SU-DHL-6 (cell line): ENCODE measurements at regions not wholly inside any gene's neighbourhood (a gene's known extent, or its start where the extent isn't known, plus 50 kb on each side); places are given as distances from the start of the nearest gene placed in this dataset.

Experiments used
- H2AFZ ChIP-seq: fragments of 200-600 bp; sonication (generic); 2 replicates; pipeline ENCODE4 v1.6.1; 2014; ENCODE audit warnings: low read depth, mild to moderate bottlenecking, moderate library complexity, mixed read lengths, antibody characterized with exemption, low read length; ENCODE audit not compliant: severe bottlenecking
- H3F3A ChIP-seq: fragments of 200-600 bp; shearing (Covaris generic); 2 replicates; pipeline ENCODE4 v1.6.0; 2016; ENCODE audit warnings: antibody characterized with exemption, mild to moderate bottlenecking; ENCODE audit not compliant: insufficient read depth
- H3K27ac ChIP-seq: fragments of 200-600 bp; sonication (generic); 2 replicates; pipeline ENCODE4 v1.5.1; 2016; ENCODE audit warnings: low read depth, mild to moderate bottlenecking, low read length, moderate library complexity, mixed read lengths
- H3K27me3 ChIP-seq: fragments of 200-600 bp; sonication (generic), shearing (Covaris generic); 2 replicates; pipeline ENCODE4 v1.6.0; 2014; ENCODE audit warnings: mild to moderate bottlenecking, low read length
- H3K36me3 ChIP-seq: fragments of 200-600 bp; sonication (generic); 2 replicates; pipeline ENCODE4 v1.6.1; 2014; ENCODE audit warnings: mild to moderate bottlenecking, low read length, mixed read lengths
- H3K4me2 ChIP-seq: fragments of 300-600, 200-600 bp; shearing (Covaris generic), sonication (generic); 2 replicates; pipeline ENCODE4 v1.6.0; 2014; ENCODE audit warnings: low read length, low read depth, mild to moderate bottlenecking; ENCODE audit not compliant: poor library complexity, severe bottlenecking
- H3K4me3 ChIP-seq: fragments of 200-600 bp; sonication (generic); 2 replicates; pipeline ENCODE4 v1.5.1; 2014; ENCODE audit warnings: antibody characterized with exemption, low read length, mild to moderate bottlenecking, mixed read lengths; ENCODE audit not compliant: insufficient read depth, poor library complexity, severe bottlenecking
- H3K79me2 ChIP-seq: fragments of 200-600 bp; sonication (generic); 2 replicates; pipeline ENCODE4 v1.6.1; 2014; ENCODE audit warnings: mild to moderate bottlenecking, low read length, moderate library complexity; ENCODE audit not compliant: insufficient read depth
- H3K9ac ChIP-seq: fragments of 200-600 bp; sonication (generic); 2 replicates; pipeline ENCODE4 v1.7.0; 2014; ENCODE audit warnings: mild to moderate bottlenecking, low read length
- H3K9me2 ChIP-seq: fragments of 200-600 bp; sonication (generic); replicated peaks from 2 replicates; pipeline ENCODE4 v1.6.1; 2014; ENCODE audit warnings: low read length; ENCODE audit not compliant: insufficient read depth
- H3K9me3 ChIP-seq: fragments of 200-600 bp; sonication (generic); 2 replicates; pipeline ENCODE4 v1.6.1; 2014; ENCODE audit warnings: low read length, mixed read lengths; ENCODE audit not compliant: insufficient read depth
- H4K20me1 ChIP-seq: fragments of 200-600 bp; sonication (generic); 2 replicates; pipeline ENCODE4 v1.6.1; 2014; ENCODE audit warnings: low read depth, mild to moderate bottlenecking, antibody characterized with exemption, low read length, moderate library complexity, mixed read lengths
- EZH2phosphoT487 ChIP-seq: fragments of 200-600 bp; sonication (generic), shearing (Covaris generic); conservative IDR thresholded peaks from 2 replicates; pipeline ENCODE4 v1.6.1; 2018; ENCODE audit warnings: mild to moderate bottlenecking, antibody characterized with exemption, low read length, moderate library complexity, mixed read lengths
- TF ChIP-seq, protein P1 (sequence below): fragments of 200-600 bp; sonication (generic); IDR thresholded peaks from one replicate; pipeline ENCODE4 v1.5.1; 2017; ENCODE audit warnings: antibody characterized with exemption, mild to moderate bottlenecking, low read length, moderate library complexity; ENCODE audit not compliant: insufficient read depth, poor library complexity, severe bottlenecking

DNA sequence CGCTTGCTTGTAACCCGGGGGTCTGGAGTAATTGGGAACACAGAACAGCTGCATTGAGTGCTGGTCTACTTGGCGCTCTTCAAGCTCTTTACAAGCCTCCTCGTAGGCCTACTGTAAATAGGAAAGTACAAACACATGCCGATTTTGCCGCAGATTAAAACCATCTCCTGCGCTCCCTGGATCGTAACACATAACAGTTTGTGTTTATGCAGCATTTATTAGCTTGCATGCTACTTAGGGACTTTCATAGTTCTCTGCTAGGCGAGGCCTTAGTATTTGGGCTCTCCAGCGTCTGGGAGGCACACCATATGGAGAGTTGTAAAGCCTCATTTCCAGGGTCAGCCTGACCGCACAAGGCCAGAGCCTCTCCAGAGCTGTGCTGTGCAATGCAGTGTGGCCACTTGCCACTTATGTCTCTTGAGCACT is 84.0 kb upstream of the HAAO start:
- H3K9me2 ChIP-seq = no peaks in the 10 kb centered on the region
- H4K20me1 ChIP-seq = no peaks in the 10 kb centered on the region
- no peak overlapping the region for H3K27ac ChIP-seq
- TF ChIP-seq EZH2phosphoT487 = no peak
- TF ChIP-seq, protein P1, sequence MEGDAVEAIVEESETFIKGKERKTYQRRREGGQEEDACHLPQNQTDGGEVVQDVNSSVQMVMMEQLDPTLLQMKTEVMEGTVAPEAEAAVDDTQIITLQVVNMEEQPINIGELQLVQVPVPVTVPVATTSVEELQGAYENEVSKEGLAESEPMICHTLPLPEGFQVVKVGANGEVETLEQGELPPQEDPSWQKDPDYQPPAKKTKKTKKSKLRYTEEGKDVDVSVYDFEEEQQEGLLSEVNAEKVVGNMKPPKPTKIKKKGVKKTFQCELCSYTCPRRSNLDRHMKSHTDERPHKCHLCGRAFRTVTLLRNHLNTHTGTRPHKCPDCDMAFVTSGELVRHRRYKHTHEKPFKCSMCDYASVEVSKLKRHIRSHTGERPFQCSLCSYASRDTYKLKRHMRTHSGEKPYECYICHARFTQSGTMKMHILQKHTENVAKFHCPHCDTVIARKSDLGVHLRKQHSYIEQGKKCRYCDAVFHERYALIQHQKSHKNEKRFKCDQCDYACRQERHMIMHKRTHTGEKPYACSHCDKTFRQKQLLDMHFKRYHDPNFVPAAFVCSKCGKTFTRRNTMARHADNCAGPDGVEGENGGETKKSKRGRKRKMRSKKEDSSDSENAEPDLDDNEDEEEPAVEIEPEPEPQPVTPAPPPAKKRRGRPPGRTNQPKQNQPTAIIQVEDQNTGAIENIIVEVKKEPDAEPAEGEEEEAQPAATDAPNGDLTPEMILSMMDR = no peak
- no peak overlapping the region for H3K4me2 ChIP-seq
- H3K79me2 ChIP-seq = no peaks in the 10 kb centered on the region
- H3K9me3 ChIP-seq = no peaks in the 10 kb centered on the region
- no peaks in the 10 kb centered on the region for H3K36me3 ChIP-seq
- no peak overlapping the region for H2AFZ ChIP-seq
- H3K9ac ChIP-seq = no peak overlapping the region
- no peak overlapping the region for H3K4me3 ChIP-seq
- no peaks in the 10 kb centered on the region for H3K27me3 ChIP-seq
- no peaks in the 10 kb centered on the region for H3F3A ChIP-seq

DNA sequence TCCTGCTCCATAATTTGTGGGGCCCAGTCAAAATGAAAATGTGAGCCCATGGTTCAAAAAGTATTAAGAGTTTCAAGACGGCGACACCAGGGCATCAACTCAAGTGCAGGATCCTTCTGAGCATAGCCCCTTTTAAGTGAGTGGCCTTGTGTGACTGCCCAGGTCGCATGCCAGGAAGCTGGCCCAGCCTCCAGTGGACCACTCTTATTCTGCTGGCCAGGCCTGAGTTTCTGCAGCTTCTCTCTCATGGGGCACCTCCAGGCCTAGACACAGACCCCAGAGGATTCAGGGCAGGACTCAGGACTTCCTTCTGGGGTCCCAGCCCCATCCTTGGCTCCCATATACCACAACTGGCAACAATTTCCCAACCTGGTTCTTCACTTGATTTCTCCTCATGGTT is 83.5 kb upstream of the HAAO start:
- Histone ChIP-seq H4K20me1 (no peaks in the 10 kb centered on the region), H3K27me3 (no peaks in the 10 kb centered on the region), H3F3A (no peaks in the 10 kb centered on the region), H3K9ac (no peak overlapping the region), H3K79me2 (no peaks in the 10 kb centered on the region), H3K4me2 (no peak overlapping the region), H3K9me3 (no peaks in the 10 kb centered on the region), H3K36me3 (no peaks in the 10 kb centered on the region), H3K4me3 (no peak overlapping the region), H3K9me2 (no peaks in the 10 kb centered on the region), H3K27ac (no peak overlapping the region), H2AFZ (no peak overlapping the region)
- TF ChIP-seq, protein P1 = no peak
- TF ChIP-seq EZH2phosphoT487 = no peak

DNA sequence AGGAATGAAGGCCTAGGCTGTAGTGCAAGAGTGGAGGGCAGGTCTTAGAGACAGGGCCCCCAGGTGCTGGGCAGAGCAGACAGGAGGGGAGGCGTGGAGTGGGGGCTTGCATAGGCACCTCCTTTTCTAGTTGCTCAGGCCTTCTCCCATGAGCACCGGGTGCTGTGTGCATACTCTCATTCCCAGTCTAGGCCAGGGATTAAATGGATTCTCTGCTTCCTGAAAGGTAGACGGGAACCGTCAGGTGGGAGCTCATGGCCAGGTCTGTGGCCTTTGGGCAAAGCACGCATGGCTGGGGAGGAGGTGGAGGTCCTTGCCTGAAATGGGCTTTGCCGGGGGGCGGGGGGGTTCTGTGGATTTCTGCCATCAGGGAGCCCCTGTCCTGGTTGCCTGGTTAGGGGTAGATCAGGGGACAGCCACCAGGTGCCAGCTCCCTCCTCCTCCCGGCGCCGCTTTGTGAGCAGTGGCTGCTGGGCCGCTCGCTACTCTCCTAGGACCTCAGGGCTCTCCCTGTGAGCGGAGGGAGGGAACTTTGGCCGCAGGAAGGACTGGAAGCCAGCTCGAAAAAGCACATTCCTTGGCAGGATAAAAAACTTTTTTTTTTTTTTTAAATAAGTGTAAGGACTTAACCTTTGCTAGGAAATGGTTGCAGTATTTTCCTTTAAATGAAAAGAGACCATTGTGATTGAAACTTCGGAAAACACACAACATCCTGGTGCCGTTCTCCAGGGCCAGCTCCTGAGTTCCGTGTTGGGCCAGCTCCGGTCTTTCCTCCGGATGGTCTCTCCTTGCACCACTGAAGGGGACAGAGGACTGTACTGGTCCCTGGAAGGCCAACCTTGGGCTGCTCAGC is 82.8 kb upstream of the HAAO start:
- Histone ChIP-seq H3F3A (no peaks in the 10 kb centered on the region), H3K4me3 (no peak overlapping the region), H3K4me2 (no peak overlapping the region), H3K9me2 (no peaks in the 10 kb centered on the region), H3K79me2 (no peaks in the 10 kb centered on the region), H4K20me1 (no peaks in the 10 kb centered on the region), H3K27me3 (no peaks in the 10 kb centered on the region), H2AFZ (no peak overlapping the region), H3K36me3 (no peaks in the 10 kb centered on the region), H3K27ac (no peak overlapping the region), H3K9me3 (no peaks in the 10 kb centered on the region), H3K9ac (no peak overlapping the region)
- TF ChIP-seq, protein P1 = no peak
- TF ChIP-seq EZH2phosphoT487 = no peak
